GM19023 (cell line): ENCODE measurements at regions not wholly inside any gene's neighbourhood (a gene's known extent, or its start where the extent isn't known, plus 50 kb on each side); places are given as distances from the start of the nearest gene placed in this dataset.

Experiments
- ATAC-seq: cut with Tn5 transposase; IDR thresholded peaks from one replicate; pipeline ENCODE4 v1.9.1; 2021; ENCODE audit warnings: mild to moderate bottlenecking, moderate library complexity; ENCODE audit not compliant: unreplicated experiment

DNA sequence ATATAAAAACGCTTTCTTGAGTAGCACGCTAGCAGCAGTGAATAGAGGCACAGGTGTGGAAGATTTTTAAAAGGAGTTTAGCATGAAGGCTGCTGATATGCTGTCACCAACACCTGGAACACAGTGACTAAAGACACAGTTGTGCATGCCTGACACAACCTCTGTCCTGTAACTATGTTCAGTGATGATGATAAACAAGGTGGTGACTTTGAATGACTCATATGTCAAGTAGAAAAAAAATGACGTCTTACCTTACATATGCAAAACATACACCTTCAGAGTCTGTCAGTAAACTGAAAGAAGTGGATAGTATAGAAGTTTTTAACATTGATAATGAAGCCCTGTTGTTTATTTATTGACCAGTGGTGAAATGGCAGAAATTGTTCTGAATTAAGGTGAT is 66.2 kb upstream of the ADCY2 start:
- no peak for ATAC-seq

DNA sequence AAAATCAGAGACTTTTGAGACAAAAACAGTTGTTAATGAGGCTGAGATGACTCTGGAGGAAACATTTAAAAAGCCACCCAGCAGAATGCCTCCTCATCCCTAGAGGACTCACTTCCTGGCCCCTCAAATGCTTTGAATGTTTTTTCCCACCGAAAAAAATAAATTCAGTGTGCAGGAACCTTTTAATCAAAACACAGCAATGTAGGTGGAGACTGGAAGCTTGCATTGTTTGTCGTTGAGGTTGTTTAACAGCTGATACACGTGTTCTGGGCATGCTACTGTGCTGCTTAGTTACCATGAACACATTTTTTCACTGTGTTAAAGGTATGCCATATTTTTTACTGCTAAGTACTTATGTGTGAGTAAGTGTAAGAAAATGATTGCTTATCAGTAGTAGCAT is 65.7 kb upstream of the ADCY2 start:
- no peak for ATAC-seq

DNA sequence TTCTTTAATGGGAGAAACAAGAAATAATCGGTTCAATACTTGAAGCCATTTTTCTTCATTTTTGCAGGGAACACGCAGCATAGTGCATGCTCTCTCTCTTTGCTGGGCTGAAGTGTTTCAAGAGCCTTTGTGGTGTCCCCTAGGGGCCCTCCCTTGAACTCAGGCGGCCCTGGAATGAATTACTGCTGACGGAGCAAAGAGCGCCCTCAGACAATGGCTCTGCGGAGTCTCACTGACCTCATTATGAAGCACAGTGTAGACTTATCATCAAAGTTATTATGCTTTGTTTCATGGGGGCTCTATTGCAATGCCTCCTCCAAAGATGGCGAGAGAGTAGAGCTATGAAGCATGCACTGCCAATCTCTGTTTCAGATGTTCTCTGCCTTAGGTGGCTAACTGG is 64.8 kb upstream of the ADCY2 start:
- ATAC-seq = no peak
